Dedifferentiated amniotic fluid mesenchymal stem cell (primary cell): ENCODE measurements at regions not wholly inside any gene's neighbourhood (a gene's known extent, or its start where the extent isn't known, plus 50 kb on each side); places are given as distances from the start of the nearest gene placed in this dataset.
A peak's percentile ranks its signal among the peaks of the same experiment; 100 is the strongest.

Source experiments
- DNase-seq: peaks from one replicate; pipeline ENCODE4 v3.0.0-alpha.2; 2016; ENCODE audit errors: extremely low spot score

DNA sequence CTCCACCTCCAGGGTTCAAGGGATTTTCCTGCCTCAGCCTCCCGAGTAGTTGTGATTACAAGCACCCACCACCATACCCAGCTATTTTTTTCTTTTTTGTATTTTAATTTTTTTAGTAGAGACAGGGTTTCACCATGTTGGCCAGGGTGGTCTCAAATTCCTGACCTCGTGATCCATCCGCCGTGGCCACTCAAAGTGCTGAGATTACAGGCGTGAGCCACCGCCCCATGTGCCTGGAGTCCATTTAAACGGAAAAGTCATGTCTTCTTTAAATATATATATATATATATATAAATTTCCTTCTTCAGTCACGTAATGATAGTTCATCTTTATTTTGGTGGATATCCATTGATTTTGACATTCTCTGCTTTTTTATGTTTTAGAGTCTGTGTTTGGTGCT, 264.0 kb upstream of the PITX2 start:
- DNase-seq = no peak

DNA sequence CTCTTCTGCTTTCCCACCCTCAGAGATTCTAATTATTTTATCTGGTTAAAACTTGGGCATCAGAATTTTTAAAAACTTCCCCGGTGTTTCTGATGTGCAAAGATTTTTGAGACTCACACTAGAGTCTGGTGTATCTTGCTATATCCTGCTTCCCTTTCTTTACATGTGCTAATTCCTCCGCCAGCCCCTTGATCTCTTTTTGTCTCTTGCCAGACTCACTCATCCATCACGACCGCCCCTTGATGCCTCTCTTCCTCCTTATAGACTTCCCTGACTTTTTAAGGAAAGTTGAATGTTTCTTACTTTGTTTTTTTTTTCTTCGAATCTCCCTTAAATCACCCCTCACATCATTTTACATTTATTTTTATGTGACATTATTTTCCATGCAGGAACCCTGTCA, 274.9 kb upstream of the PITX2 start:
- DNase-seq = no peak

DNA sequence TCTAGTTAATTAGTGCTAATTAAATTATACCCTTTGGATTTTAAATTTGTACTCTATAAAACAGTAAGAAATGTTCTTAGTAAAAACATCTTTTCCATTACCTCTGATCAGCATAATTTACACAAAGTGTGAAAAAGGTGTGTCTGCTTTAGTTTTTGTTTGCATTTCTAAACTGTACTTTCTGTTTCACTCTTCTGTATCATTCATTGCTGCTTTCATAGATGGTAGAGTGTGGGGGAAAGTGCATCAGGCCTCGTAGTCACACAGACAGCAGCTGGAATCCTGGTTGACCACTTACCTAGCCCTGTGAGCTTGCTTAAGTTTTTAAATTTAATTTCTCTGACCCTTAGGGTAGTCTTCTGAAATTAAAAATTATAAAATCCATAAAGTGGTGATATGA, 275.4 kb upstream of the PITX2 start:
- no peak for DNase-seq

DNA sequence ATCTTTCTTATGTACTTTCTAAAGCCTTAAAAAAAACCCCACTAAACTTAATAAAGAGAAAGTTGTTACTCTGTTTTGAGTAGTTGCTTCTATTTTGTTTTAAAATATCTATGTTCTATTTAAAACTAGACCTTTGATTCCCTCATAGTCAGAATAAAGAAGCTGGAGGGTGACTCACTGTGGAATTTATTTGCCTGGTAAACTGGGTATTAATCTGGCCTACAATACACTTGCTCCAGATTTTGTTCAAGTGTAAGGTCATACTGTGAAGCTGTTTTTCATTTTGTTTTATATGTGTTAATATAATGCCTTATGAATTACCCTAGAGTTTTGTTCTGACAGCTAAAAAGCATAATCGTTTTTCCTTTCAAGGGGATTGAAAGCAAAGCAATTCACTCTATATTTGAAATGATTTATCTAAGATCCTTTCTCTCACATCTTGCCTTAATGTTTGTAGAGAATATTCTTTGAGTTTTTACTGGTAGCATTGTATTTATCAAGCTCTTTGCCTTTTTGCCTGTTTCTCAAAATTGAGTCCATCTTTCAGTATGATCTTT, 277.4 kb upstream of the PITX2 start:
- DNase-seq = peak; percentile 22

DNA sequence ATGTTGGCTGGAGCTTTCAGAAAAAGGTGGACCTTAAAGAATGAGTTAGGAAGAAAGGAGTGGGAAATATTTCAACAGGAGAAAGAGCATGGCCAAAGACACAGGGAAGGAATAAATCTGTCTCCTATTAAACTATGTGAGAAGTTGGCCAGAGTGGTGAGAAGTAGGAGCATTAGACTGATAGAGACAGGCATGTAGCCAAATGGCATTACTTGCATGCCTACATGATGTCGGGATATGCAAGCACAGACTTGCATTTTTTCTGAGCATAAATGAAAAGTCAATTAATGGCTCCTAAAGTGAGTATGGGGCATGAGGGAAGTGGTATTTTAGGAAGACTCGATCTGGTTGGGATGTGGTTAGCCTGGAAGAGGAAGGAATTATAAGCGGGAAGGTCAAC, 279.6 kb upstream of the PITX2 start:
- DNase-seq = no peak

DNA sequence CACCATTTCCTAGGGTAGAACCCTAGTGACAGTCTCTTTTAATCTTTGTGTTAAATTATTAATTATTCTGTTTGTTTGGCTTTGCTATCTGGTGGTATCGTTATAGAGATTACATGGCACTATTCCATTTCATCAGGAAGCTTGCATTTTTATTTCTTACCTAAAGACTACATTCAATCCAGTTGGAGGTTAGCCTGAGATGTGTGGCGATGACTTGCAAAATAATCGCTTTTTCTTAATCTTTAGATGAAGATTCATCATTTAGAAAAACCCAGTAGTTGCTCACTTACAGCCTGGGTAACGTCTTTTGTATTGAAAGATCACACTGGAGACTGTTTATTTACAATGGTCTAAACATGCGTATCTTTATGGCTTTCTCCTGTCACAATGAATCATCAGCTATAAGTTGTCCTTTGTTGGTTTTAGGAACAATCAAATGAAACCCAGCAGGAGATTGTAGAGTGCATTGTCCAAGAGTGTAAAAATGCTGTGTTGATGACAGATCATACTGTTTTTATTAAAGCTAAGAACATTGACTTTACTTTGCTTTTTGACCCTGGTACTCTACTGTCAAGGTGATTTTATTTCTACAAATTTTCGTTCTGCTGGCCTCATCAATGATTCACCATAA, 281.7 kb upstream of the PITX2 start:
- DNase-seq = no peak

DNA sequence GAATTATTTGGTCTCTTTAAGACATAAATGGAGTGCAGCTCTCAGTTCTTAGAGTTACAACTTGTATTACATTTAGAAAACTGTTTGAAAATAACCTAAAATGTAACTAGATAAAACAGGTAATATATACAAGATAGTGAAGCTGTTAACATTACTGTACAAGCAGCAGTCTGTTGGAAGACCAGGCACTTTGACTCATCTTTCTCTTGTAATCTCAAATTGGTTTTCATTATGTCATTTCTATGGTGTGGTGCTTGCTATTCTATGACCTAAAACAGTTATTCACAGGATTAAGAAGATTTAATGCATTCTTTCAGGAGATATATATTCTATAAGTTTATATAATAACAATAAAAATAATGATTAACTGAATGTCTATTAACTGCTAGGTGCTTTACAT, 282.5 kb upstream of the PITX2 start:
- no peak for DNase-seq

DNA sequence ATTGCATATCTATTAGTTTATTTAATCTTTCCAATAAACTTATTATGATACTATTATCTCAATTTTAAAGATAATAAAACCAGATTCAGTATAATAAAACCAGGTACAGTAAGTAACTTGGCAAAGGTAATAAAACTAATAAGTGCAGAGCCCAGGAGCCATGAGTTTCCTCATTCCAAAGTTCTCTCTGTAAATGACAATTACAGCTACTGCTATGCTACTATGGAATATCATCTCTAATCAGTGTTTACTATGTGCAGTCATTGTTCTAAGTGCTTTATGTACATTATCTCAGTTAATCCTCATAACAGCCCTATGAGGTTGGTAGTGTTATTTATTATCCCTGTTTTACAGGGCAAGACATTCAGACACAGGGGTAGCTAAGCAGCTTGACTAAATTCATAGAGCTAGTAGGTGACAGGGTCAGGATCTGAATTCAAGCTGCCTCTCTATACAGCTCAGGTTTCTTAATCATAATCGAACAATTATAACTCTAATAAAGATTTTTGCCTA, 285.0 kb upstream of the PITX2 start:
- no peak for DNase-seq

DNA sequence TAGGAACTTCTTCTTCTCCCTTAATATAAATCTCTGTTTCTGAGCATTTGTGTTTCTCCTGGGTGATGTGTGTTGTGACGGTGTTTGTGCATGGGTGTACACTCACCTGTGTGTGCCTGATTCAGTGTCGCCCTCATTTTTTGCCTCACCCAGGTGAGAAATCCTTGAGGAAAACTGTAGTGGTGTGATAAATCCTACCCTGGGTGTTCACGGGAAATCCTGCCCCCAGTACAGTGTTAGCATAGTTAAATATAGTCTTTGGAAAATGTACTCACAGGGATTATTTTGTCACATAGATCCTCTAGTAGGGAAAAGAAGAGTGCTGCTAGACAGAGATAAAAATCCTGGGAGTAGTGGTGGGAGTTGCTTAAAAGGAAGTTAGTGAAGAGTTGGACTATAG, 291.9 kb upstream of the PITX2 start:
- no peak for DNase-seq

DNA sequence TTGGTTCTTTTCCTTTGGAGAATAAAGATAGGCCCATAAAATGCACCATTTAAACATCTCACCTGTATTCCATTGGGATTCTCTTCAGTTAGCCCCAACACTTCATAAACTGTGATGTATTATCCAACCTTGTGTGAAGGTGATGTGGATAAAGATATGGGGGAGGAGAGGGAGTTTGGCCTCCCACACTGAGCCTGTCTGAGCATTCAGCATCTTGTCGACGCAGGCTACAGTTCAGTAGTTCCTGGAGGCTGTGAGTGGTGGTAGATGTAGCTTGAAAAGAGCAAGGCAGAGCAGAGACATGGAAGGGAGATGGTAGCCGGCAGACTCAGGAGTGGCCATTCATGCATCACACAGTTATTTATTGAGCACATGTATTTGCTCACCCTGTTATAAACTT, 292.4 kb upstream of the PITX2 start:
- DNase-seq = no peak

DNA sequence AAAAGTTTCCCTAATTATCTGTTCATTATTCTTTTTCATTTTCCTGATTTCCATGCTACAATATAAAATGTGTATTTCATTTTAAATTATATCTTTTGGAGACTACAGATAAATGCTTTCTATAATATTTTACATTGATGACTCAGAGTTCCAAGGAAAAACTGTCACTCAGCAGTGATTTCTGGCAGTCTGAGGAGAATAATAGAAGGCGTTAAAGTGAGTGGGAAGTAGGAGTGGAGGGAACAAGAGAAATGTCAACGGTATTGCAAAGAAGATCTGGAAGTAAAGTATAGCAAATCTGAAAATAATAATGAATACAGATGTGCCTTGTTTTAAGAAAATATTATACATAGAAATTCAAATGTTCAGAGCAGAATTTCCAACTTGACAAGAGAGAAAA, 293.6 kb upstream of the PITX2 start:
- no peak for DNase-seq

DNA sequence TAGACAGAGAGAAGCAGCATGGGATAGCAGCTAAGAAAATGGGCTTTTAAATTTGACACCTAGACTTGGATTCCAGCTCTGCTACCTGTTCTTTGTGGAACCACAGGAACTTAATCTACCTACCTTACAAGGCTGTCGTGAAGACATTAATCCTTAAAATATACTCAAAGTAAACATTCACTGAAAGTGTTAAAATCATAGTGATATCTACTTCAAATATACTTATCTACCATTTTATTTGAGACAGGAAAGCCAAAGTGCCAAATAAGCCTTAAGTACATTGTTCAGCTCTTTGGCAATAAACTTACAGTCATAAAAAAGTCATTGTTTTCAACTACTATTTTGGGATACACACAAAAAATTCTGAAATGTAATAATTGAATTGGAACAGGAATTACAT, 295.0 kb upstream of the PITX2 start:
- no peak for DNase-seq

DNA sequence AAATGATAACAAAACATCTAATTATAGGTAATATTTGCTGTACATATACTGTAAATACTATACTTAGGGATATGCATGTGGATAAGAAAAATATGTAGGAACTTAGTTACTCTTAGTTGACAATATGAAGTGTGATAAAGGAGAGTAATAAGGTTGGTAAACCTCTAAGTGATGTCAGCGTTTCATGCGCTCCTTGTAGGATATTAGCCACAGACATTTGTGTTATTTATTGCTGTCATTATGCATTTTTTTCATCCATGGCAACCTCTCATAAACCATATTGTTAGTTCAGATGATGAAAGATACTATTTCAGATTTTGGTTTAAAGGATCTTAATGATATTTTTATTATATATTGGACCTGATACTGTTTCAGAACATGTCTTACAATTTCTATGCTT, 298.1 kb upstream of the PITX2 start:
- DNase-seq = no peak

DNA sequence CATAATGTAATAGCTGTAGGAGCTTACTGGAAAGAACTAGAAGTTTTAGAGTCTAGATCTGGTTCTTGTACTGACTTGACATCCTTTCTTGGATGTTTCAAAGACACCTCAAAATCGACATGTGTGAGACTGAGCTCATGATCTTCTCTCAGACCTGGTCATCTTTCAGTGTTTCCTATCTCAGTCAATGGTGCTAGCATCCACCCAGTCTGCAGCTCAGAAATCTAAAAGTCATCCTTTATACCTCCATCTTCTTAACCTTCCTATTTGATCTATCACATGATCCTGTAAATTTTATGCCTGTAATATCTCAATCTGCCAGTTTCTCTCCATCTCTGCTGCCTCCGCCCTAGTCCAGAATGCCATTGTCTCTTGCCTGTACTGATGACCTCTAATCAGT, 301.9 kb upstream of the PITX2 start:
- no peak for DNase-seq

DNA sequence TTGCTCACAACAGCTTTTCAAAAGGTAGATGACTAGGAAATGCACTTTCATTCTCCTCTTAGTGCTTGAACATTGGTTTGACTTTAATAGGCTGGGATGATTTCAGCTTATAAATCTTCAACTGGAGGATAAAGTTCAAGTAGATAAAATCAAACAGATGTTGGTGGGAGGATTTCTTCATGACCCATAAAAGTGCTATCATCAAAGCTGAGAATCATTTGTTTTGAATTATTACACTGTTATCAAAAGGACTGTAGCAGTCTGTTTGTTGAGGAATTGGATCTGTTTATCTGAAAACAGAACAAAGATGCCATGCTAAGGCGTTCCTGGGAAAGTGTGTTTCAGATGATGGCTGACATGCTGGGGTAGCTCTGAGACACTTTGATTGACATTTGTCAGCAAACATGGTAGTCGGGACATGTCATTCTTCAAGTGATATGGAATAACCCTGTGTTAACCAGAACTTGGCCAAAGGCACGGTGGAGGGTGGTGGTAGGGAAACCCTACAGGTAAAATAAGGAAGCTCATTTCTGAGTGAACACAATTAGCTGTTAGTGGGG, 304.0 kb upstream of the PITX2 start:
- DNase-seq = no peak

DNA sequence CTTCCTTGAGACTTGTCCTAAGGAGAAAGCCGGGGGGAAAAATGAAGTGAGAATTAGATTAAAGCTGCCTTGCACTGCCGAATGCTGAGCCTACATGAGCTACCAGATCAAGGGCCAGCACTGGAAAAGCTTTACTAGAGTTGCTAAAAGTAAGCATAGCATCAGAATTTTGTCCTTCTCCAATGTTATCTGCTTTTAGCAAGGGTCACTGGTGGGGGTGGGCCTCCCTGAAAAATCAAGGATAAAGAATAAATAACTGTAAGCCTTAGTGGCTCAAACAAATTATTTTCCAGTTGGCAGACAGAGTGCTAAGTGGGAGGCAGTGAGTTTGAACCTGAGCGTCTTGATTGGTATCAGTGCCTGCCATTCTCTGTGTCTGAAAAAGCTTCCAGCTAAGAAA, 310.5 kb upstream of the PITX2 start:
- DNase-seq = no peak

DNA sequence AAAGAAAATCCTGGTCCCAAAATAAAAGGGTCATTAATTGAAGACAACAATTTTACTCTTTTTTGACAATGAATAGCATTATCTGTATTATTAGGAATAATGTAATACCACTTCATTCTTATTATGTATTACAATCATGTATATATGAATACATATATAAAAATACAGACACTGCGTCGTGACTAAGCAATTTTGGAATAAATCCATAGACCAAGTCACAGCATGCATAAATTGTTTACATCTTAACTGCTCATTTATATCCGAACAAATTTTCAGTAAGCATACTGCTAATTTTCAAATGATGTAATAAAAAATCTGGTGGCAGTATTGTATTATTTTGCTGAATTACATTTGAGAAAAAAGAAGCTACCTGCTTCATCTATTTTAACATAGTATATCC, 321.6 kb upstream of the PITX2 start:
- no peak for DNase-seq

DNA sequence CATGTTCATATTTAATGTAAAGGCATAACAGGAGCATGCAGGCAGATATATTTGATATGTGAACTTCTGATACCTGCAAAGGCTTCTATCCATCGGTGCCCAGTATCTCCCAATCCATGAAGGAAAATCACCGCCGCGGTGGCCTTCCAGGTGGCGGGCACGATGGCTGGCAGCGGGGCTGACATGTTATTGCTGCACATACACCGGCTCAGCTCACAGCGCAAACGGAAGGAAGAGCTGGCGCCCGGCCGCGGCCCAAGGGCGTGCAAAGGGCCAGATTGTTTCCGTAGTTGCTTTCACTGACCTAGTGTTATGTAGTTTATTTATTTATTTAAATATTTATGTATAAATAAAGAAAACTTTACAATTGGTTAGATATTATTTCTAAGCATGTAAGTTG, 322.7 kb upstream of the PITX2 start:
- no peak for DNase-seq

DNA sequence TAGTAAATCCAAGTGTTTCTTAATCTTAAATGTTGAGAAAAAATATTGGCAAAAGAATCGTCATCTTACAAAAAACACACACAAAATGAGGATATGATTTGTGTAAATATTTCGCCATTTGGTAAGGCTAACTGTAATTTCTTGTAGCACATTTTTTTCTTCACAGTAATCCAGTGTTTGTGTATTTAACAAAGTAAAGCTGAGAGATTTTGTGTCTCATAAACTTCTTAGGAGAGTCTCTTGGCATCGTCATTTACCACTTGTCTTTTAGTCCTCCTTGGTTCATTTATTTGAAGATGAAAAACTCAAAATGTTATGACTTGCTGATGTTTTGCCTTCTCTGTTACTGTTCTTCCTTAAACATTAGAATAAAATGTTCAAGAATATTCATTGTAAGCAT, 326.7 kb upstream of the PITX2 start:
- DNase-seq = no peak

DNA sequence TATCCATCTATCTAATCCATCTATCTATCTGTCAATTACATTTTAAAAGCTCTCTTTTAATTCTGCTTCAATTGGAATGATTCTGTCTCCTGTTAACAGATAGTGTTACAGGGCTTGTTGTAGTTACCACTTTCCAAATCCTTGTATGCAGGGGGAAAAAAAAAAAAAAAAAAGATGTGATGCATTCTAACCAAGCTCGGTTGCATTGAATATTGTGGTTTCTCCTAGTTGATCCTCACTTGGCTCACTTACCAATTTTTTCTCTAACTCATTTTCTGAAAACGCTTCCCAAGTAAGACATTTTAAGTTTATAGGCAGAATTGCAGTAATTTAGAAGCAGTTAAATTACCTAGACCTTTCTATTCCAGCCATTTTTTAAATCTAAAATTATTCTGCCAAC, 327.9 kb upstream of the PITX2 start:
- no peak for DNase-seq

DNA sequence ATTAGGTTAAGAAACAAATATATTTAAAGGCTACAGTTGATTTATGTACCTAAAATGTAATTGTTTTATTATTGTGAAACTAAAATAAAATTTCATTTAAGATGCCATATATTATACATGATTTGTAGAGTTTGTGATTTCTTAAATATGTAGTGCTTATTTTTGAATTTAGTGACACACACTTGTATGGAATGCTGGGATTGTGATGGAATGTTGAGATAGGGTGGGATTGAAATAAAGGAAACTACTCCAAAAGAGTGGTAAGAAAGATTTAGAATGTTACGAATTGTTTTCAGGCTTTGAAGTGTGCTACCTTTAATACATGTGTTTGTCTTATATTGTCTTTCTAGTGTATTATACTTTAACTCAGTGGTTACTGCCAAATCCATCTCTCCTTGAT, 330.3 kb upstream of the PITX2 start:
- DNase-seq = no peak

DNA sequence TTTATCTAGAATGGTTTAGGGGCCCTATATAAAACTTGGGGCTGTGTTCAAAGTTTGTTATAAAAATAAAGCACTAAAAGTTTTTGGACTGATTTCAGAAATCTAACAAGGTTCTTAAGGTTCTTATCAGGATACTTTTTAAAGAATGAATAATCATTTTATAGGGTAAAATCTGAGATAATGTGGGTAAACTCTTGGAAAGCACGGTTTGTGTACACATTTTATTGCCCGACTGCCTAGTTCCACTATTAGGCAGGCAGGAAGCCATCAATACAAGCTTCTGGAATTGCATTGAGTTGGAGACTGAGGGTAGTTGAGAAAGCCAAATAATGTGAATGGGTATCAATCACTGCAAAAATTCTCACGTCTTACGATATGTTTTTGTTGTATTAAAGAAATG, 331.0 kb upstream of the PITX2 start:
- no peak for DNase-seq

DNA sequence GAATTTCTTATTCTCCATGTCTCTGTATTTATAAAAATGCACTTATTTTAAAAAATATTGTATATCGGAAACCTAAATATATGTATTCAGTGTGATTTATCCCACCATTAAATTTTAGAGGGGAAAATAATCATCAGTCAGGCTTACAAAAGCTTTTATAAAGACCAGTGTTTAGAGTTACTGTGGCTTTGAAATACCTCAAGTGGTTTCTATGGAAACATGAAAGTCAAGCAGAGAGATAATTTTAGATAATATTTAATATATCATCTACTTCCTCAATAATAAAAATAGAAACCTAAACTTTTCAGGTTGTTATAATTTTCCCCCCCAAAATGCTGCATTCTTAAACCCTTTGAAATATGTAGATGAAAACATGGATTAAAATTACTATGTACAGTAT, 332.9 kb upstream of the PITX2 start:
- DNase-seq = no peak
